ENCODE measurements at regions not wholly inside any gene's neighbourhood (a gene's known extent, or its start where the extent isn't known, plus 50 kb on each side); places are given as distances from the start of the nearest gene placed in this dataset.

DNA sequence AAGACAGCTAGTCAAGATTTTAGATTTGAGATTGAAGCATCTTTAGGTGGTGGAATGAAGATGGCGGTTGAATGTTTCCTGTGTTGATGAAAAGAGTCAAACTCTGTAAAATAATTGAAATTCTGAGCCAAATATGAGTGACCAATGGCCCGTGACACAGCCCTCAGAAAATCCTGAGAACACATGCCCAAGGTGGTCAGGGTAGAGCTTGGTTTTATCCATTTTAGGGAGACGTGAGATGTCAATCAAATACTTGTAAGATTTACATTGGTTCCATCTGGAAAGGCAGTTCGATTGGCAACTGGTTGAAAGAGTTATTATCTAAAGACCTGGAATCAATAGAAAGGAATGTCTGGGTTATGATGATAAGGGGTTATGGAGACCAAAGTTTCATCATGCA lies 198.0 kb upstream of the AGAP1 start:
- no peak for TF ChIP-seq POLR2A (IDR thresholded peaks at IDR 0.05; ENCODE audit: low read length)
- TF ChIP-seq, protein P1, sequence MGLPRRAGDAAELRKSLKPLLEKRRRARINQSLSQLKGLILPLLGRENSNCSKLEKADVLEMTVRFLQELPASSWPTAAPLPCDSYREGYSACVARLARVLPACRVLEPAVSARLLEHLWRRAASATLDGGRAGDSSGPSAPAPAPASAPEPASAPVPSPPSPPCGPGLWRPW (IDR thresholded peaks at IDR 0.05), result no peak
